KMS-11 (cell line): ENCODE measurements at regions not wholly inside any gene's neighbourhood (a gene's known extent, or its start where the extent isn't known, plus 50 kb on each side); places are given as distances from the start of the nearest gene placed in this dataset.

Experiments used
- H2AFZ ChIP-seq: fragments of 200-600 bp; sonication (generic); 2 replicates; pipeline ENCODE4 v1.6.1; 2016; ENCODE audit warnings: antibody characterized with exemption, mixed run types, low read depth
- H3K27ac ChIP-seq: fragments of 200-600 bp; sonication (generic); 2 replicates; pipeline ENCODE4 v1.6.1; 2016; ENCODE audit warnings: mild to moderate bottlenecking, mixed run types
- H3K27me3 ChIP-seq: fragments of 200-600 bp; sonication (generic); 2 replicates; pipeline ENCODE4 v1.6.1; 2017; ENCODE audit warnings: mild to moderate bottlenecking, low read depth, mixed run types, moderate library complexity; ENCODE audit not compliant: insufficient read depth
- H3K36me3 ChIP-seq: fragments of 200-600 bp; sonication (generic); 2 replicates; pipeline ENCODE4 v1.6.1; 2017; ENCODE audit warnings: mild to moderate bottlenecking, mixed run types; ENCODE audit not compliant: insufficient read depth
- H3K4me1 ChIP-seq: fragments of 200-600 bp; sonication (generic); 2 replicates; pipeline ENCODE4 v1.6.1; 2016; ENCODE audit warnings: mild to moderate bottlenecking, low read depth, mixed run types; ENCODE audit not compliant: poor library complexity, severe bottlenecking
- H3K4me2 ChIP-seq: fragments of 200-600 bp; sonication (generic); 2 replicates; pipeline ENCODE4 v1.7.0; 2016; ENCODE audit warnings: mild to moderate bottlenecking, mixed run types
- H3K4me3 ChIP-seq: fragments of 200-600 bp; sonication (generic); IDR thresholded peaks from 2 replicates; pipeline ENCODE4 v1.6.1; 2017; ENCODE audit warnings: low read depth, low read length, mixed read lengths; ENCODE audit not compliant: insufficient read depth
- H3K79me2 ChIP-seq: fragments of 200-600 bp; sonication (generic); 2 replicates; pipeline ENCODE4 v1.6.1; 2016; ENCODE audit warnings: low read depth, mixed run types; ENCODE audit not compliant: insufficient read depth
- H3K9ac ChIP-seq: fragments of 200-600 bp; sonication (generic); 2 replicates; pipeline ENCODE4 v1.6.1; 2016; ENCODE audit warnings: mild to moderate bottlenecking, mixed run types
- H4K20me1 ChIP-seq: fragments of 200-600 bp; sonication (generic); 2 replicates; pipeline ENCODE4 v1.6.1; 2016; ENCODE audit warnings: mild to moderate bottlenecking, mixed run types; ENCODE audit not compliant: insufficient read depth
- CTCF ChIP-seq: fragments of 200-600 bp; sonication (generic); conservative IDR thresholded peaks from 2 replicates; pipeline ENCODE4 v1.6.1; 2017; ENCODE audit warnings: low read depth, mild to moderate bottlenecking, antibody characterized with exemption, low read length, moderate library complexity, mixed read lengths

- H3K36me3 ChIP-seq = no peaks in the 10 kb centered on the region
- H4K20me1 ChIP-seq = no peaks in the 10 kb centered on the region
- no peaks in the 10 kb centered on the region for H3K4me1 ChIP-seq
- H3K9ac ChIP-seq = no peak overlapping the region
- H3K4me3 ChIP-seq = no peak overlapping the region
- H3K79me2 ChIP-seq = no peaks in the 10 kb centered on the region
- TF ChIP-seq CTCF = no peak
- no peak overlapping the region for H3K4me2 ChIP-seq
- H2AFZ ChIP-seq = no peak overlapping the region
- H3K27ac ChIP-seq = no peak overlapping the region
- no peaks in the 10 kb centered on the region for H3K27me3 ChIP-seq
Observed at GRCh38 chr5:149441986-149442385, 62.9 kb upstream of the IL17B start.

GRCh38 chr5:149441194-149441753 lies 62.2 kb upstream of the IL17B start:
- no peaks in the 10 kb centered on the region for H3K79me2 ChIP-seq
- no peak overlapping the region for H2AFZ ChIP-seq
- H3K9ac ChIP-seq = no peak overlapping the region
- H3K36me3 ChIP-seq = no peaks in the 10 kb centered on the region
- H3K4me2 ChIP-seq = no peak overlapping the region
- H4K20me1 ChIP-seq = no peaks in the 10 kb centered on the region
- H3K27me3 ChIP-seq = no peaks in the 10 kb centered on the region
- no peaks in the 10 kb centered on the region for H3K4me1 ChIP-seq
- TF ChIP-seq CTCF = no peak
- no peak overlapping the region for H3K4me3 ChIP-seq
- H3K27ac ChIP-seq = no peak overlapping the region

- no peak for TF ChIP-seq CTCF
- H3K9ac ChIP-seq = no peak overlapping the region
- no peaks in the 10 kb centered on the region for H3K4me1 ChIP-seq
- no peak overlapping the region for H3K4me2 ChIP-seq
- no peaks in the 10 kb centered on the region for H3K27me3 ChIP-seq
- H3K27ac ChIP-seq = no peak overlapping the region
- H2AFZ ChIP-seq = no peak overlapping the region
- H3K4me3 ChIP-seq = no peak overlapping the region
- H3K36me3 ChIP-seq = no peaks in the 10 kb centered on the region
- no peaks in the 10 kb centered on the region for H3K79me2 ChIP-seq
- no peaks in the 10 kb centered on the region for H4K20me1 ChIP-seq
Observed at GRCh38 chr5:149439899-149440542, 60.9 kb upstream of the IL17B start.

- Histone ChIP-seq H3K27ac (no peak overlapping the region), H2AFZ (no peak overlapping the region)
- no peak for TF ChIP-seq CTCF
Observed at GRCh38 chr5:149438711-149439132, 59.6 kb upstream of the IL17B start.

More at GRCh38 chr5:149438711-149439132, 59.6 kb upstream of the IL17B start:
- Histone ChIP-seq H3K9ac (no peak overlapping the region), H3K4me1 (no peaks in the 10 kb centered on the region), H3K4me3 (no peak overlapping the region), H3K4me2 (no peak overlapping the region), H3K36me3 (no peaks in the 10 kb centered on the region), H3K79me2 (no peaks in the 10 kb centered on the region), H4K20me1 (no peaks in the 10 kb centered on the region), H3K27me3 (no peaks in the 10 kb centered on the region)
